Mesothelial cell of epicardium (in vitro differentiated cells): ENCODE measurements at regions not wholly inside any gene's neighbourhood (a gene's known extent, or its start where the extent isn't known, plus 50 kb on each side); places are given as distances from the start of the nearest gene placed in this dataset.

ENCODE experiments used
- DNase-seq, 2 experiments: peaks; one replicate each; pipeline ENCODE4 v3.0.0; 2021; ENCODE audit warnings: low spot score in 2 of 2; ENCODE audit not compliant: unreplicated experiment in 2 of 2
- H3K27ac Mint-ChIP-seq: 2 replicates; pipeline ENCODE4 v1.8.0; 2021; ENCODE audit warnings: mixed read lengths
- H3K27me3 Mint-ChIP-seq: 2 replicates; pipeline ENCODE4 v1.8.0; 2021; ENCODE audit warnings: low read depth, mixed read lengths
- H3K36me3 Mint-ChIP-seq: 2 replicates; pipeline ENCODE4 v1.8.0; 2021; ENCODE audit warnings: mixed read lengths
- H3K4me1 Mint-ChIP-seq: 2 replicates; pipeline ENCODE4 v1.8.0; 2021; ENCODE audit warnings: mixed read lengths
- H3K4me3 Mint-ChIP-seq: 2 replicates; pipeline ENCODE4 v1.8.0; 2021; ENCODE audit warnings: mild to moderate bottlenecking, moderate library complexity, mixed read lengths
- H3K9me3 Mint-ChIP-seq: 2 replicates; pipeline ENCODE4 v1.8.0; 2021; ENCODE audit warnings: mixed read lengths
- TF ChIP-seq, protein P1 (sequence below): fragments of 200-600 bp; sonication (generic); IDR thresholded peaks from one replicate; pipeline ENCODE4 v1.5.0; 2021; ENCODE audit warnings: antibody characterized with exemption; ENCODE audit not compliant: unreplicated experiment

DNA sequence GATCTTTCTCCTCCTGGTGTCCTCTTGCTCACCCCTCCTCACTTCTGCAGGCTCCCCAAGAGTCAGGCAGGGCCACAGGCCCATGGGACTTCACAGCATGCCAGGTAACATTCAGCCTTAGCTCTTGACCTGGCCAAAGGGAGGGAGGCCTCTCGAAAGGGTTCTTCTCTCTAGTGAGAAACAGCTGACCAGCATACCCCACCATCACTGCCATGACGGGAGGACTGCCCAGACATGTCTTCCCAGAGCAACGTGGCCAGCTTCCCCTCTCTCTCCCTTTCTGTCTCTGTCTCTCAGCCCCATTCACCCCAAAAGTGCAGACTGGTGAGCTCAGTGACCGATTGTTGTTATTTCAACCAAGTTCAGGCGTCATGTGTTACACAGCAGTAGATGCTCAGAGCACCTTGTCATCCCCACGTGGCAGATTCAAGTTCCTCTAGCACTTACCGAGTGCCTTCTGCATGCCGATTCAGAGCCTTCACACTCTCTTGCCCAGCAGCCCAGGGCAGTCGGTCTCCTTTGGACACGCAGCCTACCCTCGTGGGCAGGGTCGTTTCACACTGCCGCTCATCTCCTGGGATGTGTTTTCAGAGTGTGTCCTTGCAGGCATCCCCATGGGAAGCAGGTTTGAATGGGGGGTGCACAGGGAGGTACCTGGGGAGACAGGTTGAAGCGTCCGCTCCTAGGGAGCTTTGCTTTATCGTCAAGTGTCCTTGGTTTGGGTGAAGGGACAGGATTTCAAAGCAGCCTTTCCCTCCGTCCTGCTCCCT is 259.9 kb downstream of the NDUFA10 start:
- H3K27ac Mint-ChIP-seq = no peak overlapping the region
- peaks cover 23% of the 10 kb centered on the region for H3K27me3 Mint-ChIP-seq
- no peak for DNase-seq
- TF ChIP-seq, protein P1, sequence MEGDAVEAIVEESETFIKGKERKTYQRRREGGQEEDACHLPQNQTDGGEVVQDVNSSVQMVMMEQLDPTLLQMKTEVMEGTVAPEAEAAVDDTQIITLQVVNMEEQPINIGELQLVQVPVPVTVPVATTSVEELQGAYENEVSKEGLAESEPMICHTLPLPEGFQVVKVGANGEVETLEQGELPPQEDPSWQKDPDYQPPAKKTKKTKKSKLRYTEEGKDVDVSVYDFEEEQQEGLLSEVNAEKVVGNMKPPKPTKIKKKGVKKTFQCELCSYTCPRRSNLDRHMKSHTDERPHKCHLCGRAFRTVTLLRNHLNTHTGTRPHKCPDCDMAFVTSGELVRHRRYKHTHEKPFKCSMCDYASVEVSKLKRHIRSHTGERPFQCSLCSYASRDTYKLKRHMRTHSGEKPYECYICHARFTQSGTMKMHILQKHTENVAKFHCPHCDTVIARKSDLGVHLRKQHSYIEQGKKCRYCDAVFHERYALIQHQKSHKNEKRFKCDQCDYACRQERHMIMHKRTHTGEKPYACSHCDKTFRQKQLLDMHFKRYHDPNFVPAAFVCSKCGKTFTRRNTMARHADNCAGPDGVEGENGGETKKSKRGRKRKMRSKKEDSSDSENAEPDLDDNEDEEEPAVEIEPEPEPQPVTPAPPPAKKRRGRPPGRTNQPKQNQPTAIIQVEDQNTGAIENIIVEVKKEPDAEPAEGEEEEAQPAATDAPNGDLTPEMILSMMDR = no peak
- H3K9me3 Mint-ChIP-seq = no peaks in the 10 kb centered on the region
- peaks cover 4% of the 10 kb centered on the region for H3K4me1 Mint-ChIP-seq
- H3K4me3 Mint-ChIP-seq = no peak overlapping the region
- no peaks in the 10 kb centered on the region for H3K36me3 Mint-ChIP-seq

DNA sequence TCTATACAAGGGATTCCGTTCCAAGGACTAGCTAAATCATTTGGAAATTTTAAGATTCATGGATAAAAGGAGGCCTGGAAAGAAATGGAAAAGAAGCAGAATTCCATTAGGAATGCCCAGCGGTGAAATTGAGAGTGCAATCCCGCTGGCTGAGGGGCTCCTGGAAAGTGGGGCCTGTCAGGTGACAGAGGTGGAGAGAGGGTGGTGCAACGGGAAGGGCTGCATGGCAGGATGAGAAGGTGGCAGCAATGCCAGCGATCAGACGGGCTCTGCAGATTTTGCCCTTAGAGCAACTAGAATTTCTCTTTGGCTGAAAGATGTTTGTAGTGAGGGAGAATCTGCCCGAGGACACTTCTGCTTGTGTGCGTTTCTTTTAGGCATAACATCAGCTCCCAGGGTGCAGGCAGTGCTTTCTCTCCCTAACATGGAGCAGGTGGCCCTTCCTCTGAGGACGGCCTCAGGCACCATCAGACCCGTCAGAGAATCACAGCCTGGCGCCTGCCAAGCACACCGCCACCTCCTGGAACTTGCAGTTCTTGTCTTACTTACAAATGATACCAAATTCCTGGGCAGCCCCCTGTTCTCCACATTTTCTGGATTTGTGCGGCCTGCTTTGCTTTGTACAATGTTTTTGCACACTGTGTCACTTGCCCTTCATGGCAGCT is 261.6 kb downstream of the NDUFA10 start:
- Mint-ChIP-seq H3K36me3 (no peaks in the 10 kb centered on the region), H3K9me3 (no peaks in the 10 kb centered on the region), H3K27ac (no peak overlapping the region), H3K27me3 (peaks cover 30% of the 10 kb centered on the region), H3K4me1 (no peaks in the 10 kb centered on the region), H3K4me3 (no peak overlapping the region)
- TF ChIP-seq, protein P1 = no peak
- DNase-seq = no peak

DNA sequence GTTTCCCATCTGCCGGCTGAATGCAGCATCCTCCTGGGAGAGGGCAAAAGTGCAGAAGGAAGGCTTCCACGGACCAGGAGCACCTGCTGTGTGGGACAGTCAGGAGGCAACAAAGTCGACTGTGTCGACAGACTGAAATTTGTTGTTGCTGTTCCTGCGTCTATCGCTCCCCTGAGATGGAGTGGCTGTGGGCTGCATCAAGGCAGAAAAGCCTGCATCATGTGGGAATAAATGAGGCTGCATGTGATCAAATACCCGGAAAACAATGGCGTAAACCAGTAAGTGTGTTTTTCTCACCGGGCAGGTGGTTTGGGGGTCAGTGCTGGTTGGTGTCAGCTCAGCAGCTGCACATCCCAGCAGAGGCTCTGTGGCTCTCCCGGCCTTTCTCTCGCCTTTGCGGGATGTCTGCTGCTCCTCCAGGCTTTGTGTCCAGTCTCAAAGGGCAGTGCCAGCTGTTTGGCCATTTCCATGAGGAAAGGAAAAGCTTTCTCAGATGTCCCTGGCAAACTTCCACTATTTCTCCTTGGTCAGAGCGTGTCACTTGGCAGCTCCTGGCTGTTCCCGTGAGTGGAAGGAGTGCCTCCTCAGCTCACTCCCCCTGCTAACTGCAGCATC is 262.4 kb downstream of the NDUFA10 start:
- no peaks in the 10 kb centered on the region for H3K36me3 Mint-ChIP-seq
- DNase-seq = no peak
- H3K27ac Mint-ChIP-seq = no peak overlapping the region

DNA sequence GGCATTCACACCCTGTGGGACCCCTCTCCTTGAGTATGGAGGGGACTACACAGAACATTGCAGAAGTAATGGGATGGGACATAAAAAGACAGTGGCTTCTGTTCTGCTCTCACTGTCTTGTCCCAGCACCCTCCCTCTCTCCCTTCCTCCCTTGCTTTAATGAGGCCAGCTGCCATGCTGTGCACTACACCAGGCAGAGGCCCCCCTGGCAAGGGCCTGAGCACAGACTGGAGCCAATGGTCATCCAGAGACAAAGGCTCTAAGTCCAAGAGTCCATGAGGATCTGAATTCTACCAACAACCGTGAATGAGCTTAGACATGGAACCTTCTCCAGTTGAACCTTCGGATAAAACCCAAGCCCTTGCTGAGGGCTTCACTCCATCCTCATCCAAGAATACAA is 263.0 kb downstream of the NDUFA10 start:
- Mint-ChIP-seq H3K27me3 (peaks cover 24% of the 10 kb centered on the region), H3K4me1 (peaks cover 8% of the 10 kb centered on the region), H3K9me3 (no peaks in the 10 kb centered on the region), H3K36me3 (no peaks in the 10 kb centered on the region), H3K27ac (no peak overlapping the region), H3K4me3 (no peak overlapping the region)
- TF ChIP-seq, protein P1 = no peak
- no peak for DNase-seq

More for the DNA sequence above, 262.4 kb downstream of the NDUFA10 start:
- TF ChIP-seq, protein P1 = no peak
- H3K4me3 Mint-ChIP-seq = no peak overlapping the region
- H3K9me3 Mint-ChIP-seq = no peaks in the 10 kb centered on the region
- peaks cover 24% of the 10 kb centered on the region for H3K27me3 Mint-ChIP-seq
- peaks cover 7% of the 10 kb centered on the region for H3K4me1 Mint-ChIP-seq

DNA sequence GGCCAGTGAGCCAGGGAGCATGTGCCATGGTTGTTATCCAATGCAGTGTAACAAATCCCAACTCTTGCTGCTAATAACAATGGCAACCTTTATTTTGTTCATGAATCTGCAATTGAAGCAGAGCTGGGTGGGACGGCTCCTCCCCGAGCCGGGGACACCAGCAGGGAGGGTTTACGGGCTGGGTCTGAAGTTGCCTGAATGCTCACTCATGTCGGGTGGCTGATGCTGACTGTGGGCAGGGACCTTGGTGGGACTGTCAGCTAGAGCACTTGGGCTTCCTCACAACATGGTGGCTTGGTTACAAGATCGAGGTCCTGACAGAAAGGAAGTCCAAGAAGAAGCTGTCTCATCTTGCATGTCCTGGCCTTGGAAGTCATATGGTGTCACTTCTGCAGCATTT is 264.5 kb downstream of the NDUFA10 start:
- H3K27ac Mint-ChIP-seq = no peak overlapping the region
- H3K27me3 Mint-ChIP-seq = peaks cover 24% of the 10 kb centered on the region
- no peak overlapping the region for H3K4me3 Mint-ChIP-seq
- no peak for DNase-seq
- H3K9me3 Mint-ChIP-seq = no peaks in the 10 kb centered on the region
- peaks cover 13% of the 10 kb centered on the region for H3K4me1 Mint-ChIP-seq
- H3K36me3 Mint-ChIP-seq = no peaks in the 10 kb centered on the region
- TF ChIP-seq, protein P1 = no peak
